IMR-90 (cell line): ENCODE measurements at regions not wholly inside any gene's neighbourhood (a gene's known extent, or its start where the extent isn't known, plus 50 kb on each side); places are given as distances from the start of the nearest gene placed in this dataset.

Experiments
- ATAC-seq: fragments of 200-7000 bp; cut with Tn5 transposase; 2 replicates; pipeline ENCODE4 v1.9.1; 2020; ENCODE audit warnings: low read depth, mild to moderate bottlenecking, moderate library complexity
- BruUV-seq: library from RNA; stranded (reverse); fragments of 400-500 nt; replicated peaks from 2 replicates; lab custom pipeline; 2021; lab: Mats Ljungman, UMichigan
- CTCF ChIA-PET: fragments of 300-600 bp; formaldehyde crosslinking; extraction: SDS; loops from one replicate; lab custom pipeline; 2021; ENCODE audit warnings: antibody characterized with exemption; lab: Yijun Ruan, JAX
- POLR2A ChIA-PET: fragments of 300-600 bp; sonication (Branson Sonifier 250); formaldehyde crosslinking; loops from one replicate; lab custom pipeline; 2022; ENCODE audit warnings: antibody characterized with exemption; ENCODE audit not compliant: unreplicated experiment; lab: Charles Lee
- DNase-seq: peaks from one replicate; pipeline ENCODE4 v3.0.0; 2013
- H2AFZ ChIP-seq: replicated peaks from 2 replicates; pipeline ENCODE3; 2013; ENCODE audit warnings: low read length, mild to moderate bottlenecking; ENCODE audit not compliant: poor library complexity
- H2AK5ac ChIP-seq: 2 replicates; pipeline ENCODE4 v1.6.1; 2013; ENCODE audit warnings: low read depth, low read length, inconsistent platforms
- H2AK9ac ChIP-seq: replicated peaks from 2 replicates; pipeline ENCODE3; 2013; ENCODE audit warnings: mild to moderate bottlenecking, low read depth, low read length, moderate library complexity; ENCODE audit not compliant: poor library complexity
- H2BK120ac ChIP-seq: 2 replicates; pipeline ENCODE4 v1.6.1; 2013; ENCODE audit warnings: low read depth, low read length, inconsistent platforms
- H2BK15ac ChIP-seq: 3 replicates; pipeline ENCODE4 v1.6.1; 2013; ENCODE audit warnings: low read depth, low read length, inconsistent platforms
- H2BK20ac ChIP-seq: 2 replicates; pipeline ENCODE4 v1.6.1; 2013; ENCODE audit warnings: low read depth, mild to moderate bottlenecking, inconsistent platforms, low read length, moderate library complexity
- H2BK5ac ChIP-seq: 2 replicates; pipeline ENCODE4 v1.6.1; 2013; ENCODE audit warnings: mild to moderate bottlenecking, low read depth, low read length, inconsistent platforms; ENCODE audit not compliant: poor library complexity, severe bottlenecking
- H3K14ac ChIP-seq: replicated peaks from 2 replicates; pipeline ENCODE4 v1.6.1; 2013; ENCODE audit warnings: low read depth, low read length, inconsistent platforms
- H3K18ac ChIP-seq: 2 replicates; pipeline ENCODE4 v1.6.1; 2013; ENCODE audit warnings: low read depth, low read length, control low read depth
- H3K23ac ChIP-seq: 2 replicates; pipeline ENCODE4 v1.6.1; 2013; ENCODE audit warnings: low read depth, low read length, inconsistent platforms
- H3K27ac ChIP-seq: 2 replicates; pipeline ENCODE4 v1.5.1; 2013; ENCODE audit warnings: mild to moderate bottlenecking, control low read depth, low read length; ENCODE audit not compliant: insufficient read depth
- H3K27me3 ChIP-seq: 2 replicates; pipeline ENCODE4 v1.6.1; 2013; ENCODE audit warnings: low read length; ENCODE audit not compliant: control insufficient read depth, insufficient read depth
- H3K36me3 ChIP-seq: 2 replicates; pipeline ENCODE4 v1.6.1; 2013; ENCODE audit warnings: low read length, mixed read lengths; ENCODE audit not compliant: control insufficient read depth, insufficient read depth
- H3K4ac ChIP-seq: 2 replicates; pipeline ENCODE4 v1.6.1; 2013; ENCODE audit warnings: low read depth, low read length, inconsistent platforms
- H3K4me1 ChIP-seq: 2 replicates; pipeline ENCODE4 v1.6.1; 2013; ENCODE audit warnings: low read length, mixed read lengths; ENCODE audit not compliant: control insufficient read depth, insufficient read depth
- H3K4me2 ChIP-seq: 2 replicates; pipeline ENCODE4 v1.6.1; 2013; ENCODE audit warnings: low read depth, mild to moderate bottlenecking, control low read depth, low read length, moderate library complexity
- H3K4me3 ChIP-seq: 2 replicates; pipeline ENCODE4 v1.5.1; 2013; ENCODE audit warnings: low read depth, mild to moderate bottlenecking, control low read depth, low read length, moderate library complexity; ENCODE audit not compliant: insufficient read depth
- H3K56ac ChIP-seq: 2 replicates; pipeline ENCODE4 v1.6.1; 2013; ENCODE audit warnings: low read length, inconsistent platforms; ENCODE audit not compliant: insufficient read depth; ENCODE audit errors: extremely low read depth
- H3K79me1 ChIP-seq, 2 experiments: 2 replicates each; pipeline ENCODE4 v1.6.1; 2013; ENCODE audit warnings: low read length in 2 of 2, inconsistent platforms in 1 of 2, low read depth in 1 of 2
- H3K9ac ChIP-seq: 2 replicates; pipeline ENCODE4 v1.6.1; 2013; ENCODE audit warnings: low read depth, low read length, control low read depth
- H3K9me1 ChIP-seq: 2 replicates; pipeline ENCODE4 v1.6.1; 2013; ENCODE audit warnings: low read length, inconsistent platforms; ENCODE audit not compliant: insufficient read depth
- H3K9me3 ChIP-seq: 2 replicates; pipeline ENCODE4 v1.6.1; 2013; ENCODE audit warnings: low read length; ENCODE audit not compliant: control insufficient read depth, insufficient read depth
- H4K20me1 ChIP-seq: 2 replicates; pipeline ENCODE4 v1.6.1; 2013; ENCODE audit warnings: low read length, inconsistent platforms; ENCODE audit not compliant: insufficient read depth
- H4K5ac ChIP-seq: 2 replicates; pipeline ENCODE4 v1.6.1; 2013; ENCODE audit warnings: mild to moderate bottlenecking, low read depth, low read length, control low read depth
- H4K8ac ChIP-seq, 2 experiments: 2 replicates each; pipeline ENCODE4 v1.6.1; 2013; ENCODE audit warnings: low read depth in 2 of 2, low read length in 2 of 2, control low read depth in 1 of 2, inconsistent platforms in 1 of 2
- H4K91ac ChIP-seq: 2 replicates; pipeline ENCODE4 v1.6.1; 2013; ENCODE audit warnings: low read depth, low read length, inconsistent platforms; ENCODE audit not compliant: insufficient read depth
- BHLHE40 ChIP-seq: fragments of 150-350 bp; IDR thresholded peaks from 2 replicates; pipeline ENCODE4 v1.6.1; 2016; ENCODE audit warnings: mild to moderate bottlenecking, low read depth, low read length
- CEBPB ChIP-seq: IDR thresholded peaks from 2 replicates; pipeline ENCODE4 v1.6.1; 2012; ENCODE audit warnings: low read depth, low read length, improper control_type of control experiment
- CHD1 ChIP-seq: IDR thresholded peaks from 2 replicates; pipeline ENCODE4 v1.6.1; 2012; ENCODE audit warnings: low read depth, low read length, improper control_type of control experiment
- FOS ChIP-seq: fragments of 150-350 bp; IDR thresholded peaks from 2 replicates; pipeline ENCODE4 v1.6.1; 2016; ENCODE audit warnings: low read depth, low read length
- MAFK ChIP-seq: IDR thresholded peaks from 2 replicates; pipeline ENCODE4 v1.6.1; 2012; ENCODE audit warnings: low read depth, low read length, improper control_type of control experiment
- MAZ ChIP-seq: IDR thresholded peaks from 2 replicates; pipeline ENCODE4 v1.6.1; 2012; ENCODE audit warnings: low read depth, mild to moderate bottlenecking, low read length, improper control_type of control experiment, moderate library complexity, borderline replicate concordance
- MXI1 ChIP-seq: IDR thresholded peaks from 2 replicates; pipeline ENCODE4 v1.6.1; 2012; ENCODE audit warnings: low read depth, mild to moderate bottlenecking, low read length, moderate library complexity, borderline replicate concordance
- NFE2L2 ChIP-seq: fragments of 150-350 bp; IDR thresholded peaks from 2 replicates; pipeline ENCODE4 v1.6.1; 2016; ENCODE audit warnings: low read depth, mild to moderate bottlenecking, low read length
- POLR2A ChIP-seq: IDR thresholded peaks from 2 replicates; pipeline ENCODE4 v1.6.1; 2012; ENCODE audit warnings: mild to moderate bottlenecking, low read depth, low read length
- RAD21 ChIP-seq: IDR thresholded peaks from 2 replicates; pipeline ENCODE4 v1.6.1; 2012; ENCODE audit warnings: low read length, improper control_type of control experiment
- RCOR1 ChIP-seq: IDR thresholded peaks from 2 replicates; pipeline ENCODE4 v1.6.1; 2012; ENCODE audit warnings: mild to moderate bottlenecking, low read length, improper control_type of control experiment; ENCODE audit not compliant: insufficient replicate concordance
- RFX5 ChIP-seq: IDR thresholded peaks from 2 replicates; pipeline ENCODE4 v1.8.0; 2012; ENCODE audit warnings: low read depth, mild to moderate bottlenecking, low read length, moderate library complexity
- SMC3 ChIP-seq: fragments of 150-350 bp; IDR thresholded peaks from 2 replicates; pipeline ENCODE4 v1.6.1; 2016; ENCODE audit warnings: low read depth, mild to moderate bottlenecking, antibody characterized with exemption, low read length, moderate library complexity
- USF2 ChIP-seq: fragments of 150-350 bp; IDR thresholded peaks from 2 replicates; pipeline ENCODE4 v1.6.1; 2017; ENCODE audit warnings: mild to moderate bottlenecking, antibody characterized with exemption, low read length, low read depth
- WGBS, 2 experiments: methylation state at CpG; one replicate each; pipeline versions ENCODE4 v1.1.5 to v1.1.7; 2013; ENCODE audit warnings: missing lambda C conversion rate in 2 of 2; ENCODE audit not compliant: insufficient read length in 1 of 2; ENCODE audit errors: extremely low coverage in 2 of 2; 5-methylcytosine and 5-hydroxymethylcytosine counted together
- dilution Hi-C: fragments of 300-500 bp; cut with HindIII; formaldehyde crosslinking; loops from one replicate; pipeline ENCODE4 v1.14.3; 2018; ENCODE audit warnings: low sequenced_read_pairs; ENCODE audit not compliant: unreplicated experiment
- in situ Hi-C: fragments of 300-500 bp; cut with MboI; formaldehyde crosslinking; loops from 3 replicates; pipeline ENCODE4 v1.14.3; 2019; ENCODE audit warnings: low sequenced_read_pairs, inconsistent platforms, mixed read lengths
- intact Hi-C: fragments of 100-400 bp; cut with micrococcal nuclease; formaldehyde crosslinking; loops from 2 replicates; pipeline ENCODE4 v1.10.0; 2022
- TF ChIP-seq, protein P1 (sequence below): conservative IDR thresholded peaks from 2 replicates; pipeline ENCODE4 v1.5.1; 2012; ENCODE audit warnings: mild to moderate bottlenecking, low read depth, low read length, improper control_type of control experiment
- TF ChIP-seq, protein P2 (sequence below): fragments of 150-350 bp; IDR thresholded peaks from 2 replicates; pipeline ENCODE4 v1.6.1; 2016; ENCODE audit warnings: low read depth, mild to moderate bottlenecking, low read length, moderate library complexity, borderline replicate concordance

DNA sequence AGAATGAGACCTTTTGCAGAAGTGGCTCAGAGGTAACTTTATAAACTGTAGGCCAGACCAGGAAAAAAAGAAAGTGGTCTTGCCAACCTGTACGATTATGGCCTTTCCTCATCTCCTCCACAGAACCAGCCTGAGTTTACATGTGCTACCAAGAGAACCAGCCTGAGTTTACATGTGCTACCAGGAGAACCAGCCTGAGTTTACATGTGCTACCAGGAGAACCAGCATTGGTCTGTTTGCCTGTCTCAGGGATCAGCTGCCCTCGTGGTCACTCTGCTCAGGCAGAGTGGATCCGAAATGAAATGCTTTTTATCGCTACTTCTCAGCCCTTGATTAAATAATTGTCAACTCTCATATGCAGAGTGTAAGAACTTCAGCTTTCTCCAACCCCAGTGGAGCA is 209.9 kb downstream of the SUCLG1 start:
- no peak overlapping the region for H2BK120ac ChIP-seq
- H2AFZ ChIP-seq = no peak overlapping the region
- ATAC-seq (no peak), DNase-seq (no peak)
- H3K4me1 ChIP-seq = no peaks in the 10 kb centered on the region
- no peaks in the 10 kb centered on the region for H4K20me1 ChIP-seq
- intact Hi-C loops (no loop called here), in situ Hi-C loops (no loop called here), dilution Hi-C loops (no loop called here)
- no peak for TF ChIP-seq MAFK
- no peak for TF ChIP-seq NFE2L2
- no peak for TF ChIP-seq SMC3
- TF ChIP-seq RAD21 = no peak
- no peak for TF ChIP-seq FOS
- TF ChIP-seq, protein P1, sequence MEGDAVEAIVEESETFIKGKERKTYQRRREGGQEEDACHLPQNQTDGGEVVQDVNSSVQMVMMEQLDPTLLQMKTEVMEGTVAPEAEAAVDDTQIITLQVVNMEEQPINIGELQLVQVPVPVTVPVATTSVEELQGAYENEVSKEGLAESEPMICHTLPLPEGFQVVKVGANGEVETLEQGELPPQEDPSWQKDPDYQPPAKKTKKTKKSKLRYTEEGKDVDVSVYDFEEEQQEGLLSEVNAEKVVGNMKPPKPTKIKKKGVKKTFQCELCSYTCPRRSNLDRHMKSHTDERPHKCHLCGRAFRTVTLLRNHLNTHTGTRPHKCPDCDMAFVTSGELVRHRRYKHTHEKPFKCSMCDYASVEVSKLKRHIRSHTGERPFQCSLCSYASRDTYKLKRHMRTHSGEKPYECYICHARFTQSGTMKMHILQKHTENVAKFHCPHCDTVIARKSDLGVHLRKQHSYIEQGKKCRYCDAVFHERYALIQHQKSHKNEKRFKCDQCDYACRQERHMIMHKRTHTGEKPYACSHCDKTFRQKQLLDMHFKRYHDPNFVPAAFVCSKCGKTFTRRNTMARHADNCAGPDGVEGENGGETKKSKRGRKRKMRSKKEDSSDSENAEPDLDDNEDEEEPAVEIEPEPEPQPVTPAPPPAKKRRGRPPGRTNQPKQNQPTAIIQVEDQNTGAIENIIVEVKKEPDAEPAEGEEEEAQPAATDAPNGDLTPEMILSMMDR = no peak
- TF ChIP-seq MXI1 = no peak
- TF ChIP-seq, protein P2, sequence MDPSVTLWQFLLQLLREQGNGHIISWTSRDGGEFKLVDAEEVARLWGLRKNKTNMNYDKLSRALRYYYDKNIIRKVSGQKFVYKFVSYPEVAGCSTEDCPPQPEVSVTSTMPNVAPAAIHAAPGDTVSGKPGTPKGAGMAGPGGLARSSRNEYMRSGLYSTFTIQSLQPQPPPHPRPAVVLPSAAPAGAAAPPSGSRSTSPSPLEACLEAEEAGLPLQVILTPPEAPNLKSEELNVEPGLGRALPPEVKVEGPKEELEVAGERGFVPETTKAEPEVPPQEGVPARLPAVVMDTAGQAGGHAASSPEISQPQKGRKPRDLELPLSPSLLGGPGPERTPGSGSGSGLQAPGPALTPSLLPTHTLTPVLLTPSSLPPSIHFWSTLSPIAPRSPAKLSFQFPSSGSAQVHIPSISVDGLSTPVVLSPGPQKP = no peak
- TF ChIP-seq RCOR1 = no peak
- TF ChIP-seq POLR2A = no peak
- TF ChIP-seq BHLHE40 = no peak
- TF ChIP-seq CEBPB = no peak
- TF ChIP-seq RFX5 = no peak
- no peak for TF ChIP-seq MAZ
- no peak for TF ChIP-seq USF2
- TF ChIP-seq CHD1 = no peak
- H3K27me3 ChIP-seq = 0 out of 2 replicates have a peak, but pooled peaks cover 1% of the 10 kb centered on the region
- H3K14ac ChIP-seq = no peak overlapping the region
- H3K4me3 ChIP-seq = no peak overlapping the region
- no peak overlapping the region for H2BK15ac ChIP-seq
- H3K79me1 ChIP-seq = no peaks in the 10 kb centered on the region
- no peak overlapping the region for H3K27ac ChIP-seq
- H3K4ac ChIP-seq = no peak overlapping the region
- no peaks in the 10 kb centered on the region for H3K36me3 ChIP-seq
- no peaks in the 10 kb centered on the region for H3K9me1 ChIP-seq
- no peak overlapping the region for H4K8ac ChIP-seq
- H2AK9ac ChIP-seq = no peak overlapping the region
- H4K91ac ChIP-seq = no peak overlapping the region
- H3K4me2 ChIP-seq = no peak overlapping the region
- ChIA-PET POLR2A (no interaction called here), CTCF (no interaction called here)
- H3K23ac ChIP-seq = no peak overlapping the region
- H4K5ac ChIP-seq = no peak overlapping the region
- no peak overlapping the region for H2BK20ac ChIP-seq
- no TSS peak for BruUV-seq
- no peak overlapping the region for H3K56ac ChIP-seq
- no peak overlapping the region for H2BK5ac ChIP-seq
- WGBS, 2 experiments = no CpG with 5 or more reads among the region's 4 CpGs
- no peak overlapping the region for H2AK5ac ChIP-seq
- no peaks in the 10 kb centered on the region for H3K9me3 ChIP-seq
- no peak overlapping the region for H3K9ac ChIP-seq
- H3K18ac ChIP-seq = no peak overlapping the region
